GM12878 (cell line): ENCODE measurements at regions not wholly inside any gene's neighbourhood (a gene's known extent, or its start where the extent isn't known, plus 50 kb on each side); places are given as distances from the start of the nearest gene placed in this dataset.

Experiments used
- ATAC-seq: fragments of 200-7000 bp; cut with Tn5 transposase; 3 replicates; pipeline ENCODE4 v1.9.1; 2020; ENCODE audit warnings: mild to moderate bottlenecking, moderate library complexity
- BruUV-seq: library from RNA; stranded (reverse); fragments of 400-500 nt; replicated peaks from 2 replicates; lab custom pipeline; 2021; lab: Mats Ljungman, UMichigan
- CTCF ChIA-PET: fragments of 300-600 bp; sonication (Branson Sonifier 250); formaldehyde crosslinking; extraction: SDS; loops from one replicate; lab custom pipeline; 2021; ENCODE audit warnings: inconsistent platforms; lab: Yijun Ruan, JAX
- POLR2A ChIA-PET: fragments of 350-600 bp; formaldehyde crosslinking; extraction: SDS; loops from one replicate; lab custom pipeline; 2021; ENCODE audit warnings: inconsistent platforms; lab: Charles Lee
- RAD21 ChIA-PET: fragments of 300-600 bp; sonication (Branson Sonifier 250); formaldehyde crosslinking; loops from one replicate; lab custom pipeline; 2023; ENCODE audit warnings: antibody characterized with exemption; ENCODE audit not compliant: unreplicated experiment; lab: Charles Lee
- SMC1A ChIA-PET: fragments of 300-600 bp; sonication (Branson Sonifier 250); formaldehyde crosslinking; loops from one replicate; lab custom pipeline; 2023; ENCODE audit not compliant: unreplicated experiment, uncharacterized antibody; lab: Charles Lee
- DNase-seq: peaks from one replicate; pipeline ENCODE4 v3.0.0-alpha.2; 2011; ENCODE audit warnings: low read depth, low spot score
- FAIRE-seq: peaks from 3 replicates; lab custom pipeline; 2011; peaks lifted over from hg19 to GRCh38; lab: Jason Lieb, UNC
- H2AFZ ChIP-seq: 2 replicates; pipeline ENCODE4 v1.6.0; 2011; ENCODE audit warnings: low read depth, low read length, control low read depth; ENCODE audit not compliant: control insufficient read depth
- H3K27ac ChIP-seq: 2 replicates; pipeline ENCODE4 v1.5.1; 2011; ENCODE audit warnings: control low read depth; ENCODE audit not compliant: control insufficient read depth, insufficient read depth
- H3K27me3 ChIP-seq, 2 experiments: replicated peaks in 1 of 2; 2 replicates each; pipeline versions ENCODE4 v1.6.0 to v1.6.1; 2011; ENCODE audit warnings: low read length in 1 of 2; ENCODE audit not compliant: control insufficient read depth in 2 of 2, insufficient read depth in 2 of 2
- H3K36me3 ChIP-seq, 2 experiments: 2 replicates each; pipeline ENCODE4 v1.5.1; 2011; ENCODE audit warnings: low read length in 1 of 2; ENCODE audit not compliant: control insufficient read depth in 2 of 2, insufficient read depth in 2 of 2
- H3K4me1 ChIP-seq: 2 replicates; pipeline ENCODE4 v1.6.1; 2011; ENCODE audit warnings: mild to moderate bottlenecking, low read length, moderate library complexity, mixed read lengths; ENCODE audit not compliant: control insufficient read depth, insufficient read depth
- H3K4me2 ChIP-seq: 2 replicates; pipeline ENCODE4 v1.6.0; 2011; ENCODE audit warnings: control low read depth; ENCODE audit not compliant: control insufficient read depth, insufficient read depth
- H3K4me3 ChIP-seq: fragments of 200-600 bp; sonication (generic); 2 replicates; pipeline ENCODE4 v1.5.1; 2016
- H3K79me2 ChIP-seq: 2 replicates; pipeline ENCODE4 v1.6.0; 2011; ENCODE audit warnings: low read length; ENCODE audit not compliant: control insufficient read depth, insufficient read depth
- H3K9ac ChIP-seq: 2 replicates; pipeline ENCODE4 v1.8.0; 2011; ENCODE audit warnings: low read length, control low read depth, mixed read lengths; ENCODE audit not compliant: control insufficient read depth, insufficient read depth
- H3K9me3 ChIP-seq: replicated peaks from 3 replicates; pipeline ENCODE4 v1.5.1; 2011; ENCODE audit warnings: mild to moderate bottlenecking, low read length; ENCODE audit not compliant: control insufficient read depth, insufficient read depth
- H4K20me1 ChIP-seq: 2 replicates; pipeline ENCODE4 v1.6.0; 2011; ENCODE audit not compliant: control insufficient read depth, insufficient read depth
- ATF2 ChIP-seq: IDR thresholded peaks from 2 replicates; pipeline ENCODE4 v1.6.1; 2012; ENCODE audit warnings: low read length, inconsistent platforms
- BCL11A ChIP-seq: IDR thresholded peaks from 2 replicates; pipeline ENCODE4 v1.6.1; 2011; ENCODE audit warnings: low read depth, low read length
- CTCF ChIP-seq, 3 experiments: IDR thresholded peaks in 2 of 3; conservative IDR thresholded peaks in 1 of 3; 2 replicates each; pipeline ENCODE4 v1.5.1; 2011; ENCODE audit warnings: low read depth in 3 of 3, low read length in 3 of 3, mild to moderate bottlenecking in 3 of 3, control low read depth in 2 of 3, moderate library complexity in 2 of 3, inconsistent platforms in 1 of 3, mixed read lengths in 1 of 3; ENCODE audit not compliant: control insufficient read depth in 2 of 3, insufficient read depth in 1 of 3; ENCODE audit errors: extremely low read depth in 1 of 3
- E4F1 ChIP-seq: fragments of 450-650 bp; IDR thresholded peaks from 2 replicates; pipeline ENCODE4 v1.6.1; 2018; ENCODE audit warnings: borderline replicate concordance, mild to moderate bottlenecking; ENCODE audit not compliant: partially characterized antibody
- IRF3 ChIP-seq: fragments of 450-650 bp; IDR thresholded peaks from 2 replicates; pipeline ENCODE4 v1.6.1; 2014; ENCODE audit warnings: mild to moderate bottlenecking
- ZBTB40 ChIP-seq: fragments of 450-650 bp; IDR thresholded peaks from 2 replicates; pipeline ENCODE4 v1.6.1; 2016; ENCODE audit warnings: mild to moderate bottlenecking, moderate library complexity, borderline replicate concordance
- ZNF207 ChIP-seq: fragments of 450-650 bp; IDR thresholded peaks from 2 replicates; pipeline ENCODE4 v1.6.1; 2014; ENCODE audit warnings: antibody characterized with exemption, mild to moderate bottlenecking, borderline replicate concordance
- WGBS: methylation state at CpG from one replicate; pipeline ENCODE4 v1.1.6; 2016; ENCODE audit warnings: low lambda C conversion rate; ENCODE audit not compliant: insufficient replicate concordance, insufficient coverage; ENCODE audit errors: missing lambda C conversion rate; 5-methylcytosine and 5-hydroxymethylcytosine counted together
- in situ Hi-C: fragments of 300-500 bp; cut with MboI; formaldehyde crosslinking; loops from 9 replicates; pipeline ENCODE4 v1.14.3; 2018; ENCODE audit warnings: mixed read lengths
- intact Hi-C: fragments of 100-400 bp; cut with micrococcal nuclease; formaldehyde crosslinking; loops from one replicate; pipeline ENCODE4 v1.14.2; 2022; ENCODE audit not compliant: unreplicated experiment

- intact Hi-C loops: loop anchor here (5.0 kb wide), 1 partner anchor 612 kb away; no protein-coding TSS in a partner anchor
- FAIRE-seq (no peak), DNase-seq (no peak), ATAC-seq (no peak)
- ChIA-PET RAD21 (interaction anchor here (1.5 to 1.6 kb wide), 2 partner anchors 32 to 161 kb away, joined by 3 read pairs; no protein-coding TSS in a partner anchor), POLR2A (no interaction called here), SMC1A (interaction anchor here (0.6 kb wide), 1 partner anchor 9 kb away, joined by 3 read pairs; no protein-coding TSS in a partner anchor), CTCF (interaction anchor here (0.9 to 1.3 kb wide), 6 partner anchors 10 to 162 kb away, joined by 3 to 6 read pairs (median 4); no protein-coding TSS in a partner anchor)
- no peaks in the 10 kb centered on the region for H3K79me2 ChIP-seq
- WGBS: 12% methylated on average over 10 of the region's 10 CpGs
- no TSS peak for BruUV-seq
- H3K9ac ChIP-seq: no peak overlapping the region
- H3K4me1 ChIP-seq: no peaks in the 10 kb centered on the region
- H3K4me2 ChIP-seq: no peak overlapping the region
- no peak overlapping the region for H2AFZ ChIP-seq
- no peaks in the 10 kb centered on the region; the same call in 2 of the 3 replicates for H3K9me3 ChIP-seq
- in situ Hi-C loops: no loop called here
- H3K4me3 ChIP-seq: no peak overlapping the region
- no peaks in the 10 kb centered on the region for H3K36me3 ChIP-seq
- TF ChIP-seq ZBTB40 (no peak), ATF2 (no peak), IRF3 (no peak), ZNF207 (no peak), E4F1 (no peak), CTCF (IDR thresholded peaks at IDR 0.05 in 2 of 3, conservative IDR thresholded peaks at IDR 0.05 in 1 of 3; ENCODE audit: control insufficient read depth in 2 of 3, extremely low read depth in 1 of 3, insufficient read depth in 1 of 3, low read depth in 3 of 3, low read length in 3 of 3) (no peak), BCL11A (no peak)
- no peak overlapping the region for H3K27ac ChIP-seq
- no peaks in the 10 kb centered on the region for H4K20me1 ChIP-seq
- H3K27me3 ChIP-seq: no peaks in the 10 kb centered on the region
Observed at GRCh38 chr2:122135021-122135937, 379.8 kb downstream of the TSN start.
